ENCODE measurements at regions not wholly inside any gene's neighbourhood (a gene's known extent, or its start where the extent isn't known, plus 50 kb on each side); places are given as distances from the start of the nearest gene placed in this dataset.
"Not testable (repeated sequence)": the region's sequence is repeated elsewhere in the genome, so short reads cannot be mapped to it uniquely, and the experiment has no call there.

DNA sequence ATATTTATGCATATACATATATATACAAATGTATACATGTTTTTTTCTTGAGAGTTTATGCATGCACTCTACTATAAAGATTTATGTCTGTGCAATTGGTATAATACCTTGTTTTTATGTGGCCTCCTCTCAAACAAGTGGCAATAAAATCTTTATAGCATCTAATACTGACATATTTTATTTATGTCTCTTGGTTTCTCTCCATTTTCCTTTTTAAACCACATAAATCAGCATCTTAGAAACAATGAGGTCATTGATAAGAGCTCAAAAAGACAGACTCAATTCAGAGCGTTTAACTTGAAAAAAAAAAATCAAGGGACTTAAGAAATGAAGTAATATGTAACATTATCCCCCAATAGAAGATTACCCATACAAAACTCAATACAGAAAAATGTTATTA lies 1442.2 kb upstream of the ALCAM start:
- no peak for DNase-seq

DNA sequence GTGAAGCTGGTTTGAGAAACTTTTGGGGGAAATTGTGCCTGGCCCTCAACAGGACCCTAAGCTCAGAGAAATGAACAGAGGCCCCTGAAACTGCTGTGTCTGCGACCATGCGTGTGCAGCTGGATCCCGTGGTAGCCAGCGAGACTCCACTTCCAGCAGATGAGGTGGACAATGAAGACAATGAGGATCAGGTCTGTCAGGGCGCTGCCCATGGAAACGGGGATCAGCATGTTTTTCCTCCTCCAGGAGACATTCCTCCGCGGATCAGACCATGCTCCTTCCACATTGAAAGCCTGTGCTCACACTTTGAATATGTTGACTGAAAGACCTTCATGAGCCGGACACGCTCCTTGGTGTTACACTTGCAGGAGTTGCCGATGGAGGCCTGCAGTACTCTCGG lies 1439.8 kb upstream of the ALCAM start:
- DNase-seq, result no peak

DNA sequence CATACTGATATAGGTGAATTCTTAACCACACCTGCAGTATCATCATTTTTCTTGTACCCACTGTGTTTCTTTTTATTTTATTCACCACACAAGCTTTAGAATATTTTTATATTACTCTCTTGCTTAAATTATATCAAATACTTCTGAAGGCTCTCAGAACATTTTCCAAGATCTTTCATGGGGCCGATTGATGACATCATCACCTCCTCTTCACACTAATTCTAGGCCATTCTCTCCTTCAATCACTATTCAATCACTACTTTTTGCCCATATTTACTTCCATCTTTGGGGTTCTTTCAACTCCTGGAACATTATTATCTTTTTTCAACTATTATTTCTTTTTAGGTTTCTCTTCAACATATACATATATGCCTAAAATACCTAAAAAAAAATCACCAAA lies 1438.8 kb upstream of the ALCAM start:
- no peak for DNase-seq

DNA sequence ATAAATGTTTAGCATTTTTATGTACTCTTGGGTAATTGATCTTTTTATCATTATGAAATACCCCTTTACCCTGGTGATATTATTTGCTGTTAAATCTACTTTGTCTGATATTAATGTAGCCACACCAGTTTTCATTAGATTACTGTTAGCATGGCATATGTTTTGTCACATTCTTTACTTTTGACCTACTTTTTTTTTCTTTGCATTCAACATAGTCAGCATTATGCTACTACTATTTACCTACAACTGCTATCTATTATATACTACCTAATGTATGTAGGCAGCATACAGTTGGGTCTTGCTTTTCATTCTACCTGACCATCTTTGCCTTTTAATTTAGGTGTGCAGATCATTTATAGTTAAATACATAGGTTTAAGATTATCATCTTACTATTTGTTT lies 1429.6 kb upstream of the ALCAM start:
- DNase-seq, result no peak

DNA sequence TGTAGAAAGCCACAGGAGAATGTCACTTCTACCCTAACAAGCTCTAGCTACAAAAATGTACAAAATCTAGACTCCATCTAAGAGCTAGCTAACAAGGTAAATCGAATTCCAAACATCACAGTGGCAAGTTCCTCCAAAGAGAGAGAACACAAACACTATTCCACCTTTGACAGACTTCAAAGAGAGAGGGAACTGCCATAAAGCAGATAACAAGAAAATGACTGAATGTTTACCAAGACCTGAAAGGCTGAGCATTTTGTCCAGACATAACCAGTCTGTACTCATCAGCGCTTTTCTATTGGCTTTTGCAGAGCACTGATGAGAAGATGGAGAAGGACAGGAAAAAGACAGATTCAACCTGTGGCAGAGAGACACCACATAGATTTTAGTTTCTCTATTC lies 1419.6 kb upstream of the ALCAM start:
- DNase-seq, result no peak

DNA sequence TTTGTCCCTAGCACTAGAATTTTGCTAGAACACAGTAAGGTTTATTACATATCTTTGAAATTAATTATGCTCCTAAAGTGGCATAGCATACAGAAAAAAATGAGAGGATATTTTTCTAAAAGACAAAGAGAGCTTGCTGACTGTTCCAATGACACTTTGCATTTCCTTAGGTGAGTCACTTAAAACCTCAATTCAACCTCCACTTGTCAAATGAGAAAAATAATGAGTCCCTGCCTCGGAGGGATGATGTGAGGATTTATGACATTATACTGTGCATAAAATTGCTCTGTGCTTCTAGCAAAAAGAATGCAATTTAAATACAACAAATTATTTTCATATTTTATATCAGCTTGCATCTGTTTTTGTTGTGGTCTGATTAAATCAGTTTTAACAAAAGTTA lies 1417.0 kb upstream of the ALCAM start:
- no peak for DNase-seq

DNA sequence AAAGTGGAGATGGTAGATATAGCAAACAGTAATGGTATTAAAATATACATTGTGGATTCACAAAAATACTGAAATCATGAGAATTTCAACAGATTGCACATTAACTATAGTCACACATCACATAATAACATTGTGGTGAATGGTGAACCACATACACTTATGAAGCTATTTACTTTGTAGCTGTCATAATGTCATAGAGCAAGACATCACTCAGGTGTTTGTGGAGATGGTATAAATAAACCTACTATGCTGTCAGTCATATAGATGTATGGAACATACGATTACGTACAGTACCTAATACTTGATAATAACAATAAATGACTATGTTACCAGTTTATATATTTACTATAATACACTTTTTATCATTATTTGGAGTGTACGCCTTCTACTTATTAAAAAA lies 1416.0 kb upstream of the ALCAM start:
- no peak for DNase-seq

DNA sequence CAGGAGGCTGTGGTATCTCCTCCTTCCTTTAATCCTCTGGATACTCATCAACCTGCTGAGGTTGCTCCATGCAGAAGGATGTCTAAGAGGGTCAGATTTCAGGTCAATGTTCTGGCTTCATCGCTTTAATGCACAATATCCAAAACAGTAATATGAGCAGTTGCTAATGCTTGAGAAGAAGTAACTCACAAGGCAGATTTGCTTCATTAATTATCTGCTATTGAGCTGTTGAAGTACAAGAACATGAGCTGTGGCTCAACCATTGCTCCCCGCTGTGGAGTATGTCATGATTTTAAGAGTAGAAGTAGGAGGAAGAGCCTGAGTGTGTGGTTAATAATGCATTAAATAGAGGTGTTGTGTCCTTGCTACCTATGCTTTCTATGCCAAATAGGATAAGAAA lies 1412.9 kb upstream of the ALCAM start:
- DNase-seq, result no peak

DNA sequence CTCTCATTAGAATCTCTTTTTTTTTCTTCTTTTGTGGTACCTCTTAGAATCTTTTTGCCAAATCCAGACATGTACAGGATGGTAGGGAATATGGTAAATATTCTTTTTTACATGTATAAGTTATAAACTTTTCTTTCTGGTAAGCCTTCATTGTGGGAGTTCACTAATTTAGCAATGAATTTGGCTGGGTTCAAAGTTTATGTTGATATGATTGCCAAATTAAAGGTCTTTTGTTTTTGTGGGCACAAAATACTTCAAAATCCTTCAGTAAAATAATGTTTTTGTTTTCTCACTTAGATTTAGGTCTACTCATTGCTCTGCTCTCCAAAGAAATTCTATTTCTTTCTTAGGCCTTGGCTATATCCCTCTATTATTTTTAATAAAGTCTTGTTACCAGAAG lies 1405.9 kb upstream of the ALCAM start:
- no peak for DNase-seq

DNA sequence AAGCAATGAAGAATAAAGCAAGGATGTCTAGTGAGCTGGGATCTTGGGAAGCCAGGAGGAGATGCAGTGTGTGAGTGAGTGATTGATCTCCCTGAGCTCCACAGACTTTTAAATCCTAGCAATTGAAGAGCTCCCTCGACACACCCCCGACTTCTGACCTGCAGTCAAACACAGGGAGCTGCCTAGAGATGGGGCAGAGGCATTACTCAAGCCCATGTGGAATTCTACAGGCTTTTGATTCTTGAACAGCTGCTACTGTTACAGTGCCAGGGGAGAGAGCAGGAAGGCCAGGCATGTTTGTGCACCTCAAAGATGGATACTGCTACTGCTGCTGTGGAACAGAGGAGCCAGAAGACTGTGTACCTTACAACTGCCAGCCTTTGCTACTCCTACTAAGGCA lies 1403.1 kb upstream of the ALCAM start:
- no peak for DNase-seq

DNA sequence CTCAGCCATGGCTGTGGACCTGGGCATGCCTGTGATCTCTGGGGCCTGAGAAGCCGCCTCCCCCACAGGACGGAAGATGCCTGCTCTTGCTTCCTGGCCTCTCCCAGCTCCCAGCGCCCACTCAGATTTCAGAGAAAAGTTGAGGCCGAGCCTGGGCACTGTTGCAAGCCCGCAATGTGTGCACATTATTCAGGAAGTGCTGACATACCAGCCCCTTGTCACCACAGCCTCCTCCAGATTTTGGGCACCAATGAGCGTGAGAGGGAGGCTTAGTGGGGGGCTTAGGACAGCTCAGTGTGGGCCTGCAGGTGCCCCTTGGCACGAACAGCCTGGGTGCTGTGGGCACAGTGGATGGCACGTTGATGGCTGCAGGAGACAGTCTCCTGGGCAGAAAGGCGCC lies 1400.9 kb upstream of the ALCAM start:
- DNase-seq, result no peak

DNA sequence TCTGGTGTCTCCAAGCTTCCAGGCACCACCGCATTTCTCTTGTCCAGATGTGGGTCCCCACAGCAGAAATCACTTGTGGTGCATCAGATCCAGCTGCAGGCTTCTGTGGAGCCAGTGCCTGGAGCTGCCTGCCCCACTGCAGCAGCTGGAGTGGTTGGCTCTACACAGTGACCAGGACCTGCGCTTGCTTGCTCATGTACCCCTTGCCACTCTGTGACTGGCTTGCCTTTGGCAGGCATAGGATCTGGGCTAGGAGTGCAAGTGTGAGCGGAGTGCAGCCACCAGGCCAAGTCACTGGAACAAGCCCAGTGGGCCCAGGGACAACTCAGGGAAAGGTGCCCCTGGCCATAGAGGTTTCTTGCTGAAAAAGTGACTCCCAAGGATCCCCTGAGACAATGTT lies 1400.0 kb upstream of the ALCAM start:
- DNase-seq, result no peak

DNA sequence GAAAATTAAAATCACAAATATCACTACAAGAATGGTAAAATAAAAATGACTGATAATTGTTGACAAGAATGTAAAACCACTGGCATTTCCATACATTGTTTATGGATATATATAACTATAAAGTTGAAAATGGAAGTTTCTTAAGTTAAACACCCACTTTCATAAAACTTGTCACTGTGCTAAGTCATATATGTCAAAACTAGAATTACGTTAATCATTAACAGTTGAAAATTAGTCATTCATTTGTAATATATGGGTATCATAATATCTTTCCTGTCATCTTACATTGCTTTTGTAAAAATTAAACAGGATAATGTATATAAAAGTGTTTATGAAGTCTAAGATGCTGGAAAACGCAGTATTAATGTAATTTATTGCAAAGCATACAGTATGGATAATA lies 1398.6 kb upstream of the ALCAM start:
- DNase-seq, result no peak

DNA sequence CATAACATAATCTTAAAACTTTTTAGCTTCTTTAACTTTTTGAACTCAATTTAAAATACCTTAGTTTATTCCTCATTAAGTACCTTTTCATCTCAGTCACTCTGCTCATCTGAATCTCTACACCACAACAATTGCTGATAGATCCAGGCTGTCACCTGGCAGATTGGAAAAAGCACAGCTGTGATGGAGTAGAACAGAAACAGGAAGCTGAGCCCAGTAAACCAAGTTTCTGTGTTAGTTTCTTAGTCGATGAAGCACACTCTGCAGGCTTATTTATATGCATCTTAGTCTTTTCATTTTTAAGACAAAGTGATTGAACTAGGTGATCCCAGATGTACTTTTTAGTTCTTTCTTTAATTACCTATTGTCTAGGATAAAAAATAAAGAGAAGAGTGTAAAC lies 1398.0 kb upstream of the ALCAM start:
- DNase-seq, result no peak

DNA sequence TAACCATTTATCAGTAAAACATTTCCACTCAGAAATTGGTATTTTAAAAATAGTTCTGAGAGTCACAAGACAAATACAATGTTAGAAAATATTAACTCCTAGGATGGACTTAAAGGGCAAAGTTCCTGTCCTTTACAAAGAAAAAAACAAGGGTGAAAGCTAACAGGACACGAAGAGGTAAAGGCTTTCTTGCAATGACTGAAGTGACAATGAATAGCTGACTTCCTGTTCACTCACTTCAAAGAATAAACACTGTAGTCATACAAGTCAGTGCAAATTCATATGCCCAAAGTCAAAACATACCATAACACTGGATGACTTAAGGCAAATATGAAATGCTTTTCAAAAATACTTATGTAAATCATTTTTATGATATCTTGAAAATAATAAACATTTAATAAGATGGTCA lies 1389.8 kb upstream of the ALCAM start:
- no peak for DNase-seq

DNA sequence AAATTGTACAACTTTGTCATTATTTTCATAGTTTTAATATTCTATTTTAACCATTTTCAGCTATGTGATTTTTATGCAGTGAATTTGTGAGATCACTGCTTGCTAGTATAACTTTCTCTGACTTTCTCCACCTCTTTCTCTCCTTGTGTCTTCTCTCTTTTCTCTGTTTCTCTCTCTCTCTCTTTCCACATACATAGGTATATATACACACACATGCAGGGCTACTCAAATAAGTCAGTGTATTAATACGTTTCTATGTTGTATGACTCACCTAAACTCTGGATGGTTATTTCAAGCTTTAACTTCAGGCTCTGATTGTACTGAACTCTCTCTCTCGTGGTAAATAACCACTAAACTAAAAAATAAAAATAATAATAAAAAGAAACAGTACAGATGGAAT lies 1389.3 kb upstream of the ALCAM start:
- DNase-seq, result no peak

DNA sequence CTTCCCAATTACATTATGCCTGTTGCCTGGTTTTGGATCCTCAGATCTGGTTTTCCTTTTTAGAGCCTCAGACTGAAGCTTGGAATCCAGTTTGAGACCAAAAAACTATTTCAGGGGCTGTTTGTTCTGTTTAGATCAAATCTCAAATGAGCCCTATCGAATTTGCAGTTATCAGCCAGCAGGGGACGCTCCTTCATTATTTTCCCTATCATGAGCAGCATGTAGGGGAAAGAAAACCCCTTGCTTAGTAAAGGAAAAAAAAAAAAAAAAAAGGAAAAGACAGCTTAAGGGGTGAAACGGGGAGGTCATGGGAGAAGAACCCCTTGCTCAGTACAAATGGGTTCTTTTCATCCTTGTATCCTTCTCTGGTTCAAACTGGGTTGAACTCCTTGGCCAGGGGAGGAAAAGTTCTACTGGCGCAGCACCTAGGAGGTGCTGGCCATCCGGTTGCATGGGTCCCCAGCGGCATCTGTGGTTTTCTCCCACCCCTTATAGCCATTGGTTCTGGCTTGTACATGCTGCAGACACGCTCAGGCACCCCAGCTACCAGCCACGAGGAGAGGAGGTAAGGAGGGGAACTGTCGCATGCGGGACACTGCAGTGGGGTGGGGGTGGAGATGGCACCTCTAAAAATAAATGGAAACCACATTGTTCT lies 1375.1 kb upstream of the ALCAM start:
- no peak for DNase-seq

DNA sequence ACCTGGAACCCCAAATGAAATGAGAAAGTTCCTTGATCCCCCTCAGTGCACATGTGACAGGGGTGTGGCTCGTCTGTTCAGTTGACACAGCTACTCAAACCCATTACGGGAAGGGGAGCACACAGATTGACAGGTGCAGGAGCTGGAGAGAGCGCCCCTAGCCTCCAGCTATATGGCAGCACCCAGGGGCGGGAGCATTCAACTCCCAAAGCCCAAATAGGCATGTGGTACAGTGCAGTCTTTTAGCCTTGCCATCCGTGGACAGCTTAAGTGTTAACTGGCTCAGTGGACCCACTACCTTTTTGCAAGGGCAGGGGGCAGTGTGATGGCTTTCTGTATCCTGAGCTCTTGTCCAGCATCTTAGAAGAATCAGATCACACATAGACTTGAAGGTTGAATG lies 1374.2 kb upstream of the ALCAM start:
- no peak for DNase-seq

DNA sequence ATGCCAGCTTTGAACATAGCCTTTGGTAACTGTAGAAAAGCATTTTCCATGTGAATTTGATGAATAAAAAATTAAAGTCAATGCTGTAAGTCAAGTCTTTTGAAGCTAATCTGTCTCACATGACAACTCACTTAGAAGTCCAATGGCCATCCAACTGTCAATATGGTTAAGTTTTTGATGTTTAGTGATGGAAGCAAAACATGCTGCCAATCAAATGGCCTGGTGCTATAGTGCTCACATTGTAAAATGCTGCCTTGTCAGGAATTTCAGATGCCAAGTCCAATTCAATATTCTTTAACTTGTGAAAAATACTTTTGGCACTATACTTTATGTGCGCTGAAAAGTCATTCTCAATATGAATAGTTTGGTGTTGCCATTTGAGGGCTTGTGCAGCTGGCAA lies 1361.8 kb upstream of the ALCAM start:
- no peak for DNase-seq

DNA sequence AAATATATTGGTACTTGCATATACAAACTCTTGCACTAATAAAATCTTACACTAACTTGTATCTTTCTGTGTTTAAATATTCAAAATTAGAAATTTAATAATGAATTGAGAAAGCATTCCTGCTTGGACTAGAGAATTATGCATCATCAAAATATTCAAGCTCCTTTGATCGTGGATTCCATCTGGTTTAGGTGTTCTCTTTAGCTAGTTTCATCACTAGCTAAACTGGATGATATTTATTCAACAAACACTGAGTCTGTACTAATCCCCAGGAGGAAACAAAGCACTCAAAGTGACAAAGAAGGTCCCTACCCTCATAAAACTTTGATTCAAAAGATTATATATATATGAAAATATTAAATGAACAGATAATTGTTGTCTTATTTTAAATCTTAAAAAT lies 1360.9 kb upstream of the ALCAM start:
- no peak for DNase-seq

DNA sequence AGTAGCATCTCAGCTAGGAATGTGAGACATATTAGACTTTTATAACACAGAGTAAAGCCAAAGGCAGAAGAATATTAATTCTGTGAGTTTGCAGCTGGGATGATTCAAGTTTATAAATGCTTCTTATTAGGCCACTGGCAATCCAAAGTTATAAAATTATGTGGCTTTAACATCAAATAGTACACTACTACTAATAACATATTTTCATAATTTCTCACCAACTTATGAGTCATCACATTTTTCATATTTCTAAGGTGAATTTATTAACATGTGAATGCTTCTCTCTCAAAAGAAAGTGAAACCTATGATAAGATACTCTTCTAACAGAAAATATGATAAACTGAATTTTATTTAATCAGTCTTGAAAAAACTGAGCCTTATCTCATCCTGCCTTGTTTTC lies 1348.2 kb upstream of the ALCAM start:
- DNase-seq, result no peak

DNA sequence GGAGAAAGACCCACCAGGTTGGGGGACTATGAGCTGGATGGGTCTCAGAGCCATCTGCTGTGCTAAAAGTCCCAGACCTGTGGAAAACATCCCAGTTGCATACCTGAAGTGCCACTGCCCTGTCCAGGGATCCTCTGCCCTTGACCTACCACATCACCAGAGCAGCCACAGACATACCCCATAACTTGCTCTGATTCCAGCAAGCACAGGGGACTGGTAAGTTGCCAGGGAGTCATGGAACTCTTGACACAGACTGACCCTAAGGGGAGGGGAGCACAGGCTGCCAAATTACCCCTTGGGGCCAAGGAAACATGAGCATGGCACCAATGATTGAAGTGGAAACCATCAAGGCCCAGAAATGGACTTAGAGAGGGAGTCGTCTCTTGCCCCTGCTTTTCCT lies 1335.1 kb upstream of the ALCAM start:
- DNase-seq, result no peak

DNA sequence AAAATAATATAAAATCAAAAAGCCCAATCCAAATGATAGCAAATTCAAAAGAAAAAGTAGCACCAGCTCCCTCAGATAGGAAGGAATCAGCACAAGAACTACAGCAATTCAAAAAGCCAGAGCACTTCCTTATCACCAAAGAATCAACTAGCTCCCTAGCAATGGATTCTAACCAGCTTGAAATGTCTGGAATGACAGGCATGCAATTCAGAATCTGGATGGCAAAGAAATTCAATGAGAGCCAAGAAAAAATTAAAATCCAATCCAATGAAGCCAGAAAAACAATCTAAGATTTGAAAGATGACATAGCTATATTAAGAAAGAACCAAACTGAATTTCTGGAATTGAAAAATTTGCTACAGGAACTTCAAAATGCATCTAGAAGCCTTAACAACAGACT lies 1334.4 kb upstream of the ALCAM start:
- no peak for DNase-seq

DNA sequence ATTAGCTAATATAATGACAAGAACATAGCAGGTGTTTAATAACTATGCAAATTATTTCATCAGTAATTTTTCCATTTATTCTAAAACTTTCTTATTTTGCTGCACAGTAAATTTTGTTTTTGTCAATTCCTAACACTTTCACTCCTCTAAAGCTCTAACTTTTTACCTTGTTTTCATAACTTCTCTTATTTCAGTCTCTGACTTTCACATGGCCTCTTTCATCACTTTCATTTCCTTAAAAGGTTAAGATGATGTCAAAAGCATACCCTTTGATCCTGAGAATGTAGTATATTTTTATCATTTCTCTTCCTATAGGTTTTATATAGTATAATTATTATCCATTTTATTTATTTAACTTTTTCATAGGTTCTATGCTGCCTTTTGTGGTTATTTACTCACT lies 1325.8 kb upstream of the ALCAM start:
- DNase-seq, result no peak

DNA sequence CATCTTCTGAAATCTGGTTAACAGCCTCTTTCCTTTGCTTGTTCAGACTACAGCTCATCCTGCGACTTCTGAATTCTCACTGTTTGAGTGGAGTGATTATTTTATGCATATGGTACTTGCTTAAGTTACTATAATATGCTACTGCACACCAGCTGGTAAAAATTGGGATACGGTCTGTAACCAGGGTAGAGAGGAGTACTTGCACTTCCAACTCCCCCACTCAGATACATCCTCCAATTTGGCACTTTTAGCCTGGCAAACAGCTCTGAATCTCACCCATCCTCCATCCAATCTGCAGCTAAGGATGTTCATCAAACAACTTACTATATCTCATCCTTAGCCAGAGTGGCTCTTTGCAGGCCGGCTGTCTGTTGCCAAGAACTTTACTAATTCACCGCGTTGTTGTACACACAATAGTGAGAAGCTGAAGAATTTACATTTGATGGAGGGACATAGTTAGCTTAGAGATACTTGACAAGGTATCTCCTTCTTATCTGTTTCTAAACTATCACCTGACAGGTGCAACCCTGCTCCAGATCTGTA lies 1323.6 kb upstream of the ALCAM start:
- not testable (repeated sequence) for DNase-seq

DNA sequence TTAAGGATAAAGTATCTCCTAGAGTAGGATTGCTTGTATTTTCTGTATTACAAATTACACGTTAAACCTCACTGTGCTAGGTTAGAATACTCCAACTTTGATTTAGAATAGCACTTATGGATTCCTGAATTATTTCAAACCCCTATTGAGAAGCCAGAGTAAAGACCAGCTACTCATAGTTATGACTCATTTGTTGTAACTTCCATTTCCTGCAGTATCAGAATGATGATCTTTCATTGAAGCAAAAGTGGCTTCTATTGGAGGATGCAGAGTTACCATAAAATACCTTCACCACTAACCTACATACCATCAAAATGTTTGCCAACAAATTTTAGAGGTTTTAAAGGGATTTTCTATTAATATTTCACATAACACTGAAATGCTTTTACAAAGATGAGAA lies 1322.7 kb upstream of the ALCAM start:
- no peak for DNase-seq

Measured in activated naive CD4-positive, alpha-beta T cell treated with Interleukin-2 at 50 U/mL for 16 hours (primary cell).